ENCODE measurements at regions not wholly inside any gene's neighbourhood (a gene's known extent, or its start where the extent isn't known, plus 50 kb on each side); places are given as distances from the start of the nearest gene placed in this dataset.

GRCh38 chr22:47623066-47623762 is 860.8 kb downstream of the TBC1D22A start:
- Histone ChIP-seq H3K79me2 (ENCODE audit: low read length) (no peaks in the 10 kb centered on the region), H3K4me3 (ENCODE audit: low read length) (no peak overlapping the region), H3K36me3 (ENCODE audit: low read depth, low read length) (no peaks in the 10 kb centered on the region), H3K9me2 (replicated peaks; ENCODE audit: low read length) (no peaks in the 10 kb centered on the region), H2AFZ (ENCODE audit: low read length) (no peak overlapping the region), H3K9me3 (ENCODE audit: low read length) (no peaks in the 10 kb centered on the region), H3K27me3 (ENCODE audit: low read length) (no peaks in the 10 kb centered on the region; the same call in 1 of the 2 replicates), H3F3A (ENCODE audit: low read length, unreplicated experiment) (no peaks in the 10 kb centered on the region), H3K9ac (ENCODE audit: low read length) (no peak overlapping the region), H3K4me2 (ENCODE audit: low read length) (no peak overlapping the region), H4K20me1 (ENCODE audit: low read length) (no peaks in the 10 kb centered on the region), H3K4me1 (ENCODE audit: insufficient read depth, low read length) (peaks cover 12% of the 10 kb centered on the region), H3K27ac (ENCODE audit: low read length) (no peak overlapping the region)
- TF ChIP-seq EZH2 (IDR thresholded peaks at IDR 0.05; ENCODE audit: low read length, unreplicated experiment) (no peak), CTCF (conservative IDR thresholded peaks at IDR 0.05; ENCODE audit: low read depth, low read length) (no peak), EZH2phosphoT487 (IDR thresholded peaks at IDR 0.05; ENCODE audit: borderline replicate concordance, low read length) (no peak)
- ChIA-PET POLR2A (ENCODE audit: unreplicated experiment) (no interaction called here), CTCF (no interaction called here)
- intact Hi-C loops (cut with micrococcal nuclease) = no loop called here
- no TSS peak for BruUV-seq (replicated peaks)
- ATAC-seq (no peak), DNase-seq (no peak)

GRCh38 chr22:47622541-47622940 is 860.1 kb downstream of the TBC1D22A start:
- Histone ChIP-seq H3K4me1 (ENCODE audit: insufficient read depth, low read length) (peaks cover 6% of the 10 kb centered on the region), H3K4me2 (ENCODE audit: low read length) (no peak overlapping the region), H2AFZ (ENCODE audit: low read length) (no peak overlapping the region), H3K9me3 (ENCODE audit: low read length) (no peaks in the 10 kb centered on the region), H3K9ac (ENCODE audit: low read length) (no peak overlapping the region), H4K20me1 (ENCODE audit: low read length) (no peaks in the 10 kb centered on the region), H3F3A (ENCODE audit: low read length, unreplicated experiment) (no peaks in the 10 kb centered on the region), H3K27ac (ENCODE audit: low read length) (no peak overlapping the region), H3K79me2 (ENCODE audit: low read length) (no peaks in the 10 kb centered on the region), H3K36me3 (ENCODE audit: low read depth, low read length) (no peaks in the 10 kb centered on the region), H3K4me3 (ENCODE audit: low read length) (no peak overlapping the region), H3K27me3 (ENCODE audit: low read length) (no peaks in the 10 kb centered on the region; the same call in 1 of the 2 replicates), H3K9me2 (replicated peaks; ENCODE audit: low read length) (no peaks in the 10 kb centered on the region)
- ATAC-seq (no peak), DNase-seq (no peak)
- intact Hi-C loops (cut with micrococcal nuclease) = no loop called here
- ChIA-PET CTCF (no interaction called here), POLR2A (ENCODE audit: unreplicated experiment) (no interaction called here)
- BruUV-seq (replicated peaks) = no TSS peak
- TF ChIP-seq EZH2phosphoT487 (IDR thresholded peaks at IDR 0.05; ENCODE audit: borderline replicate concordance, low read length) (no peak), EZH2 (IDR thresholded peaks at IDR 0.05; ENCODE audit: low read length, unreplicated experiment) (no peak), CTCF (conservative IDR thresholded peaks at IDR 0.05; ENCODE audit: low read depth, low read length) (no peak)

- Histone ChIP-seq H2AFZ (ENCODE audit: low read length) (no peak overlapping the region), H3K36me3 (ENCODE audit: low read depth, low read length) (no peaks in the 10 kb centered on the region), H3F3A (ENCODE audit: low read length, unreplicated experiment) (no peaks in the 10 kb centered on the region), H3K27ac (ENCODE audit: low read length) (no peak overlapping the region), H3K27me3 (ENCODE audit: low read length) (no peaks in the 10 kb centered on the region; the same call in 1 of the 2 replicates), H3K9me2 (replicated peaks; ENCODE audit: low read length) (no peaks in the 10 kb centered on the region), H3K4me2 (ENCODE audit: low read length) (no peak overlapping the region), H3K9ac (ENCODE audit: low read length) (no peak overlapping the region), H3K4me3 (ENCODE audit: low read length) (no peak overlapping the region), H3K9me3 (ENCODE audit: low read length) (no peaks in the 10 kb centered on the region), H4K20me1 (ENCODE audit: low read length) (no peaks in the 10 kb centered on the region), H3K79me2 (ENCODE audit: low read length) (no peaks in the 10 kb centered on the region), H3K4me1 (ENCODE audit: insufficient read depth, low read length) (no peaks in the 10 kb centered on the region)
- CTCF ChIA-PET = no interaction called here
- BruUV-seq (replicated peaks) = no TSS peak
- no peak for TF ChIP-seq EZH2 (IDR thresholded peaks at IDR 0.05; ENCODE audit: low read length, unreplicated experiment)
- no peak for TF ChIP-seq EZH2phosphoT487 (IDR thresholded peaks at IDR 0.05; ENCODE audit: borderline replicate concordance, low read length)
- TF ChIP-seq CTCF (conservative IDR thresholded peaks at IDR 0.05; ENCODE audit: low read depth, low read length) = no peak
- POLR2A ChIA-PET (ENCODE audit: unreplicated experiment) = no interaction called here
- intact Hi-C loops (cut with micrococcal nuclease) = no loop called here
- DNase-seq (no peak), ATAC-seq (no peak)
Measured at GRCh38 chr22:47621253-47621652, 858.8 kb downstream of the TBC1D22A start.

Measured in PC-3 (cell line).